GM12878 (cell line): ENCODE measurements at regions not wholly inside any gene's neighbourhood (a gene's known extent, or its start where the extent isn't known, plus 50 kb on each side); places are given as distances from the start of the nearest gene placed in this dataset.

ENCODE experiments used
- ATAC-seq: fragments of 200-7000 bp; cut with Tn5 transposase; 3 replicates; pipeline ENCODE4 v1.9.1; 2020; ENCODE audit warnings: mild to moderate bottlenecking, moderate library complexity
- BruUV-seq: library from RNA; stranded (reverse); fragments of 400-500 nt; replicated peaks from 2 replicates; lab custom pipeline; 2021; lab: Mats Ljungman, UMichigan
- CTCF ChIA-PET: fragments of 300-600 bp; sonication (Branson Sonifier 250); formaldehyde crosslinking; extraction: SDS; loops from one replicate; lab custom pipeline; 2021; ENCODE audit warnings: inconsistent platforms; lab: Yijun Ruan, JAX
- POLR2A ChIA-PET: fragments of 350-600 bp; formaldehyde crosslinking; extraction: SDS; loops from one replicate; lab custom pipeline; 2021; ENCODE audit warnings: inconsistent platforms; lab: Charles Lee
- RAD21 ChIA-PET: fragments of 300-600 bp; sonication (Branson Sonifier 250); formaldehyde crosslinking; loops from one replicate; lab custom pipeline; 2023; ENCODE audit warnings: antibody characterized with exemption; ENCODE audit not compliant: unreplicated experiment; lab: Charles Lee
- SMC1A ChIA-PET: fragments of 300-600 bp; sonication (Branson Sonifier 250); formaldehyde crosslinking; loops from one replicate; lab custom pipeline; 2023; ENCODE audit not compliant: unreplicated experiment, uncharacterized antibody; lab: Charles Lee
- DNase-seq: peaks from one replicate; pipeline ENCODE4 v3.0.0-alpha.2; 2011; ENCODE audit warnings: low read depth, low spot score
- FAIRE-seq: peaks from 3 replicates; lab custom pipeline; 2011; peaks lifted over from hg19 to GRCh38; lab: Jason Lieb, UNC
- H2AFZ ChIP-seq: 2 replicates; pipeline ENCODE4 v1.6.0; 2011; ENCODE audit warnings: low read depth, low read length, control low read depth; ENCODE audit not compliant: control insufficient read depth
- H3K27ac ChIP-seq: 2 replicates; pipeline ENCODE4 v1.5.1; 2011; ENCODE audit warnings: control low read depth; ENCODE audit not compliant: control insufficient read depth, insufficient read depth
- H3K27me3 ChIP-seq, 2 experiments: replicated peaks in 1 of 2; 2 replicates each; pipeline versions ENCODE4 v1.6.0 to v1.6.1; 2011; ENCODE audit warnings: low read length in 1 of 2; ENCODE audit not compliant: control insufficient read depth in 2 of 2, insufficient read depth in 2 of 2
- H3K36me3 ChIP-seq, 2 experiments: 2 replicates each; pipeline ENCODE4 v1.5.1; 2011; ENCODE audit warnings: low read length in 1 of 2; ENCODE audit not compliant: control insufficient read depth in 2 of 2, insufficient read depth in 2 of 2
- H3K4me1 ChIP-seq: 2 replicates; pipeline ENCODE4 v1.6.1; 2011; ENCODE audit warnings: mild to moderate bottlenecking, low read length, moderate library complexity, mixed read lengths; ENCODE audit not compliant: control insufficient read depth, insufficient read depth
- H3K4me2 ChIP-seq: 2 replicates; pipeline ENCODE4 v1.6.0; 2011; ENCODE audit warnings: control low read depth; ENCODE audit not compliant: control insufficient read depth, insufficient read depth
- H3K4me3 ChIP-seq: fragments of 200-600 bp; sonication (generic); 2 replicates; pipeline ENCODE4 v1.5.1; 2016
- H3K79me2 ChIP-seq: 2 replicates; pipeline ENCODE4 v1.6.0; 2011; ENCODE audit warnings: low read length; ENCODE audit not compliant: control insufficient read depth, insufficient read depth
- H3K9ac ChIP-seq: 2 replicates; pipeline ENCODE4 v1.8.0; 2011; ENCODE audit warnings: low read length, control low read depth, mixed read lengths; ENCODE audit not compliant: control insufficient read depth, insufficient read depth
- H3K9me3 ChIP-seq: replicated peaks from 3 replicates; pipeline ENCODE4 v1.5.1; 2011; ENCODE audit warnings: mild to moderate bottlenecking, low read length; ENCODE audit not compliant: control insufficient read depth, insufficient read depth
- H4K20me1 ChIP-seq: 2 replicates; pipeline ENCODE4 v1.6.0; 2011; ENCODE audit not compliant: control insufficient read depth, insufficient read depth
- BMI1 ChIP-seq: fragments of 450-650 bp; IDR thresholded peaks from 2 replicates; pipeline ENCODE4 v1.6.1; 2016; ENCODE audit warnings: mild to moderate bottlenecking, moderate library complexity, borderline replicate concordance
- CHD2 ChIP-seq: IDR thresholded peaks from 2 replicates; pipeline ENCODE4 v1.6.1; 2011; ENCODE audit warnings: low read depth, low read length, improper control_type of control experiment, borderline replicate concordance
- ELK1 ChIP-seq: IDR thresholded peaks from 2 replicates; pipeline ENCODE4 v1.6.1; 2012; ENCODE audit warnings: low read depth, low read length, improper control_type of control experiment
- ESRRA ChIP-seq: IDR thresholded peaks from 2 replicates; pipeline ENCODE4 v1.6.1; 2012; ENCODE audit warnings: mild to moderate bottlenecking, low read length, improper control_type of control experiment
- EZH2 ChIP-seq: IDR thresholded peaks from 2 replicates; pipeline ENCODE4 v1.6.1; 2012; ENCODE audit warnings: low read depth, mild to moderate bottlenecking, control low read depth, inconsistent platforms, low read length, borderline replicate concordance; ENCODE audit not compliant: control insufficient read depth
- FOXK2 ChIP-seq: fragments of 450-650 bp; IDR thresholded peaks from 2 replicates; pipeline ENCODE4 v1.6.1; 2017; ENCODE audit warnings: mild to moderate bottlenecking, moderate library complexity
- HDAC6 ChIP-seq: fragments of 200-600 bp; sonication (generic); IDR thresholded peaks from one replicate; pipeline ENCODE4 v1.8.0; 2017; ENCODE audit warnings: antibody characterized with exemption; ENCODE audit not compliant: unreplicated experiment
- MAX ChIP-seq: IDR thresholded peaks from 2 replicates; pipeline ENCODE4 v1.6.1; 2012; ENCODE audit warnings: low read depth, low read length, improper control_type of control experiment
- NFYA ChIP-seq: IDR thresholded peaks from 2 replicates; pipeline ENCODE4 v1.6.1; 2011; ENCODE audit warnings: low read depth, mild to moderate bottlenecking, low read length, improper control_type of control experiment, borderline replicate concordance
- NR2F1 ChIP-seq: fragments of 450-650 bp; conservative IDR thresholded peaks from 2 replicates; pipeline ENCODE4 v1.6.1; 2017; ENCODE audit warnings: mild to moderate bottlenecking
- NRF1 ChIP-seq: conservative IDR thresholded peaks from 2 replicates; pipeline ENCODE4 v1.6.1; 2011; ENCODE audit warnings: mild to moderate bottlenecking, low read depth, low read length, improper control_type of control experiment
- PAX8 ChIP-seq: fragments of 450-650 bp; IDR thresholded peaks from 2 replicates; pipeline ENCODE4 v1.6.1; 2017; ENCODE audit warnings: mild to moderate bottlenecking, moderate library complexity
- STAT1 ChIP-seq: fragments of 450-650 bp; conservative IDR thresholded peaks from 2 replicates; pipeline ENCODE4 v1.6.1; 2014; ENCODE audit warnings: antibody characterized with exemption, mild to moderate bottlenecking
- TCF12 ChIP-seq: IDR thresholded peaks from 2 replicates; pipeline ENCODE4 v1.6.1; 2011; ENCODE audit warnings: low read depth, mild to moderate bottlenecking, low read length
- YBX1 ChIP-seq: fragments of 450-650 bp; IDR thresholded peaks from 2 replicates; pipeline ENCODE4 v1.6.1; 2016; ENCODE audit warnings: antibody characterized with exemption
- in situ Hi-C: fragments of 300-500 bp; cut with MboI; formaldehyde crosslinking; loops from 9 replicates; pipeline ENCODE4 v1.14.3; 2018; ENCODE audit warnings: mixed read lengths
- intact Hi-C: fragments of 100-400 bp; cut with micrococcal nuclease; formaldehyde crosslinking; loops from one replicate; pipeline ENCODE4 v1.14.2; 2022; ENCODE audit not compliant: unreplicated experiment
- TF ChIP-seq, protein P1 (sequence below): fragments of 450-650 bp; IDR thresholded peaks from 2 replicates; pipeline ENCODE4 v1.6.1; 2016; ENCODE audit warnings: mild to moderate bottlenecking, moderate library complexity, borderline replicate concordance

- no peak overlapping the region for H3K9ac ChIP-seq
- H3K36me3 ChIP-seq: no peaks in the 10 kb centered on the region
- DNase-seq: no peak
- H3K4me1 ChIP-seq: no peaks in the 10 kb centered on the region
- CTCF ChIA-PET: no interaction called here
- POLR2A ChIA-PET: no interaction called here
- SMC1A ChIA-PET: no interaction called here
- in situ Hi-C loops (no loop called here), intact Hi-C loops (no loop called here)
- no peak for FAIRE-seq
- H3K27me3 ChIP-seq: no peaks in the 10 kb centered on the region
- no peaks in the 10 kb centered on the region for H3K9me3 ChIP-seq
- no peak overlapping the region for H3K4me2 ChIP-seq
- no peaks in the 10 kb centered on the region for H4K20me1 ChIP-seq
- no TSS peak for BruUV-seq
- no peak overlapping the region for H3K27ac ChIP-seq
- RAD21 ChIA-PET: no interaction called here
- H2AFZ ChIP-seq: no peak overlapping the region
- no peaks in the 10 kb centered on the region for H3K79me2 ChIP-seq
- ATAC-seq: no peak
- H3K4me3 ChIP-seq: no peak overlapping the region
- no peak for TF ChIP-seq NFYA
- TF ChIP-seq, protein P1, sequence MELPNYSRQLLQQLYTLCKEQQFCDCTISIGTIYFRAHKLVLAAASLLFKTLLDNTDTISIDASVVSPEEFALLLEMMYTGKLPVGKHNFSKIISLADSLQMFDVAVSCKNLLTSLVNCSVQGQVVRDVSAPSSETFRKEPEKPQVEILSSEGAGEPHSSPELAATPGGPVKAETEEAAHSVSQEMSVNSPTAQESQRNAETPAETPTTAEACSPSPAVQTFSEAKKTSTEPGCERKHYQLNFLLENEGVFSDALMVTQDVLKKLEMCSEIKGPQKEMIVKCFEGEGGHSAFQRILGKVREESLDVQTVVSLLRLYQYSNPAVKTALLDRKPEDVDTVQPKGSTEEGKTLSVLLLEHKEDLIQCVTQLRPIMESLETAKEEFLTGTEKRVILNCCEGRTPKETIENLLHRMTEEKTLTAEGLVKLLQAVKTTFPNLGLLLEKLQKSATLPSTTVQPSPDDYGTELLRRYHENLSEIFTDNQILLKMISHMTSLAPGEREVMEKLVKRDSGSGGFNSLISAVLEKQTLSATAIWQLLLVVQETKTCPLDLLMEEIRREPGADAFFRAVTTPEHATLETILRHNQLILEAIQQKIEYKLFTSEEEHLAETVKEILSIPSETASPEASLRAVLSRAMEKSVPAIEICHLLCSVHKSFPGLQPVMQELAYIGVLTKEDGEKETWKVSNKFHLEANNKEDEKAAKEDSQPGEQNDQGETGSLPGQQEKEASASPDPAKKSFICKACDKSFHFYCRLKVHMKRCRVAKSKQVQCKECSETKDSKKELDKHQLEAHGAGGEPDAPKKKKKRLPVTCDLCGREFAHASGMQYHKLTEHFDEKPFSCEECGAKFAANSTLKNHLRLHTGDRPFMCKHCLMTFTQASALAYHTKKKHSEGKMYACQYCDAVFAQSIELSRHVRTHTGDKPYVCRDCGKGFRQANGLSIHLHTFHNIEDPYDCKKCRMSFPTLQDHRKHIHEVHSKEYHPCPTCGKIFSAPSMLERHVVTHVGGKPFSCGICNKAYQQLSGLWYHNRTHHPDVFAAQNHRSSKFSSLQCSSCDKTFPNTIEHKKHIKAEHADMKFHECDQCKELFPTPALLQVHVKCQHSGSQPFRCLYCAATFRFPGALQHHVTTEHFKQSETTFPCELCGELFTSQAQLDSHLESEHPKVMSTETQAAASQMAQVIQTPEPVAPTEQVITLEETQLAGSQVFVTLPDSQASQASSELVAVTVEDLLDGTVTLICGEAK: no peak
- TF ChIP-seq ESRRA: no peak
- TF ChIP-seq PAX8: no peak
- TF ChIP-seq HDAC6: no peak
- TF ChIP-seq CHD2: no peak
- TF ChIP-seq NR2F1: no peak
- no peak for TF ChIP-seq STAT1
- TF ChIP-seq FOXK2: no peak
- TF ChIP-seq MAX: no peak
- no peak for TF ChIP-seq TCF12
- no peak for TF ChIP-seq EZH2
- TF ChIP-seq ELK1: no peak
- TF ChIP-seq BMI1: no peak
- no peak for TF ChIP-seq YBX1
- no peak for TF ChIP-seq NRF1
Measured at GRCh38 chr15:49750553-49750952, 129.7 kb downstream of the DTWD1 start.
